K562 (cell line): ENCODE measurements at regions not wholly inside any gene's neighbourhood (a gene's known extent, or its start where the extent isn't known, plus 50 kb on each side); places are given as distances from the start of the nearest gene placed in this dataset.

Experiments
- ATAC-seq: fragments of 200-7000 bp; cut with Tn5 transposase; 3 replicates; pipeline ENCODE4 v1.9.1; 2020; ENCODE audit warnings: moderate library complexity
- BruUV-seq: library from RNA; stranded (reverse); fragments of 400-500 nt; replicated peaks from 2 replicates; lab custom pipeline; 2021; lab: Mats Ljungman, UMichigan
- CTCF ChIA-PET: fragments of 300-600 bp; formaldehyde crosslinking; extraction: SDS; loops from one replicate; lab custom pipeline; 2021; ENCODE audit warnings: low intra/inter-chr PET ratio; lab: Yijun Ruan, JAX
- POLR2A ChIA-PET: fragments of 300-600, 350-650 bp; sonication (Branson Sonifier 250); formaldehyde crosslinking; extraction: SDS; loops from one replicate; lab custom pipeline; 2021; ENCODE audit warnings: antibody characterized with exemption, inconsistent platforms; lab: Yijun Ruan, JAX
- DNase-seq, 4 experiments: peaks; one replicate each; pipeline versions ENCODE4 v3.0.0 to v3.0.0-alpha.2; 2011 to 2018; ENCODE audit warnings: low spot score in 3 of 4, mixed read lengths in 3 of 4; ENCODE audit errors: extremely low read depth in 1 of 4
- FAIRE-seq: peaks from 2 replicates; lab custom pipeline; 2011; peaks lifted over from hg19 to GRCh38; lab: Jason Lieb, UNC
- H2AFZ ChIP-seq: 2 replicates; pipeline ENCODE4 v1.6.0; 2011; ENCODE audit warnings: low read depth, low read length, control low read depth, inconsistent platforms
- H3K27ac ChIP-seq: fragments of 200-600 bp; 3 replicates; pipeline ENCODE4 v1.8.0; 2011; ENCODE audit warnings: low read depth, mild to moderate bottlenecking, control low read depth, inconsistent platforms, low read length, moderate library complexity, mixed read lengths; ENCODE audit errors: extremely low read depth
- H3K27me3 ChIP-seq, 2 experiments: fragments of 300-600 bp in 1 of 2; 2 replicates in 1 of 2; 3 replicates in 1 of 2; pipeline versions ENCODE4 v1.6.0 to v1.8.0; 2011; ENCODE audit warnings: inconsistent platforms in 2 of 2, low read length in 2 of 2, mild to moderate bottlenecking in 1 of 2, mixed read lengths in 1 of 2, moderate library complexity in 1 of 2; ENCODE audit not compliant: control insufficient read depth in 2 of 2, insufficient read depth in 2 of 2
- H3K36me3 ChIP-seq: fragments of 300-600 bp; 3 replicates; pipeline ENCODE4 v1.8.0; 2011; ENCODE audit warnings: mild to moderate bottlenecking, low read length, inconsistent platforms; ENCODE audit not compliant: control insufficient read depth, insufficient read depth
- H3K4me1 ChIP-seq, 2 experiments: fragments of 200-600 bp in 1 of 2; replicated peaks in 1 of 2; 2 replicates in 1 of 2; 3 replicates in 1 of 2; pipeline versions ENCODE4 v1.5.1 to v1.8.0; 2011; ENCODE audit warnings: inconsistent platforms in 2 of 2, low read length in 2 of 2, mild to moderate bottlenecking in 1 of 2, mixed read lengths in 1 of 2, moderate library complexity in 1 of 2; ENCODE audit not compliant: control insufficient read depth in 2 of 2, insufficient read depth in 2 of 2
- H3K4me2 ChIP-seq: 2 replicates; pipeline ENCODE4 v1.6.1; 2011; ENCODE audit warnings: low read length, control low read depth, inconsistent platforms, mixed read lengths; ENCODE audit not compliant: insufficient read depth
- H3K4me3 ChIP-seq: fragments of 200-600 bp; sonication (generic), shearing (Covaris generic); 2 replicates; pipeline ENCODE4 v1.5.1; 2016; ENCODE audit warnings: control low read depth, inconsistent platforms
- H3K79me2 ChIP-seq: fragments of 200-600 bp; 3 replicates; pipeline ENCODE4 v1.8.0; 2011; ENCODE audit warnings: low read length, inconsistent platforms; ENCODE audit not compliant: control insufficient read depth, insufficient read depth
- H3K9ac ChIP-seq, 2 experiments: 2 replicates each; pipeline versions ENCODE4 v1.6.0 to v1.6.1; 2011; ENCODE audit warnings: low read depth in 2 of 2, low read length in 2 of 2, control low read depth in 1 of 2, inconsistent platforms in 1 of 2, mild to moderate bottlenecking in 1 of 2, mixed read lengths in 1 of 2; ENCODE audit not compliant: insufficient read depth in 1 of 2
- H3K9me1 ChIP-seq: one replicate; pipeline ENCODE4 v1.6.0; 2011; ENCODE audit warnings: inconsistent platforms, mild to moderate bottlenecking, low read length, moderate library complexity; ENCODE audit not compliant: control insufficient read depth, insufficient read depth
- H3K9me3 ChIP-seq: replicated peaks from 2 replicates; pipeline ENCODE4 v1.5.1; 2011; ENCODE audit warnings: low read depth, low read length, inconsistent platforms; ENCODE audit not compliant: control insufficient read depth, insufficient read depth
- H4K20me1 ChIP-seq: replicated peaks from 2 replicates; pipeline ENCODE4 v1.6.1; 2011; ENCODE audit warnings: low read length, inconsistent platforms, mixed read lengths; ENCODE audit not compliant: control insufficient read depth, insufficient read depth
- BRF1 ChIP-seq: IDR thresholded peaks from 3 replicates; pipeline ENCODE4 v1.6.1; 2011; ENCODE audit warnings: borderline replicate concordance, mild to moderate bottlenecking; ENCODE audit not compliant: insufficient read length; ENCODE audit errors: extremely low read depth
- ETS1 ChIP-seq: conservative IDR thresholded peaks from 2 replicates; pipeline ENCODE4 v1.6.1; 2011; ENCODE audit warnings: low read depth, mild to moderate bottlenecking, low read length; ENCODE audit not compliant: control insufficient read depth
- ILK ChIP-seq: fragments of 450-650 bp; IDR thresholded peaks from 2 replicates; pipeline ENCODE4 v1.6.1; 2016; ENCODE audit warnings: missing genetic modification characterization, low read depth, mild to moderate bottlenecking, missing compliant biosample characterization, moderate library complexity, borderline replicate concordance
- NR2C1 ChIP-seq, 2 experiments: fragments of 450-650 bp; IDR thresholded peaks; 2 replicates each; pipeline ENCODE4 v1.6.1; 2017; ENCODE audit warnings: mild to moderate bottlenecking in 2 of 2, antibody characterized with exemption in 1 of 2, inconsistent platforms in 1 of 2, missing compliant biosample characterization in 1 of 2, missing genetic modification characterization in 1 of 2
- PBX2 ChIP-seq, 2 experiments: IDR thresholded peaks in 1 of 2; conservative IDR thresholded peaks in 1 of 2; 2 replicates each; pipeline ENCODE4 v1.6.1; 2016; ENCODE audit warnings: low read depth in 2 of 2, mild to moderate bottlenecking in 1 of 2, missing compliant biosample characterization in 1 of 2, missing genetic modification characterization in 1 of 2, moderate library complexity in 1 of 2
- TAF7 ChIP-seq: fragments of 450-650 bp; IDR thresholded peaks from 2 replicates; pipeline ENCODE4 v1.6.1; 2016; ENCODE audit warnings: missing genetic modification characterization, missing compliant biosample characterization
- THRB ChIP-seq: fragments of 450-650 bp; formaldehyde crosslinking; conservative IDR thresholded peaks from 2 replicates; pipeline ENCODE4 v1.4.0; 2022; ENCODE audit warnings: mild to moderate bottlenecking, missing genetic modification characterization
- WGBS: fragments of 100-300 bp; shearing (Covaris generic); methylation state at CpG from one replicate; pipeline ENCODE4 v1.1.6; 2016; ENCODE audit warnings: low coverage, mixed read lengths; ENCODE audit not compliant: insufficient coverage; ENCODE audit errors: missing lambda C conversion rate; 5-methylcytosine and 5-hydroxymethylcytosine counted together
- in situ Hi-C: fragments of 300-500 bp; cut with MboI; formaldehyde crosslinking; loops from 4 replicates; pipeline ENCODE4 v1.15.0; 2018; ENCODE audit warnings: inconsistent platforms, mixed read lengths
- intact Hi-C: fragments of 100-400 bp; cut with micrococcal nuclease; formaldehyde crosslinking; loops from 2 replicates; pipeline ENCODE4 v1.14.2; 2022

- TF ChIP-seq ETS1, result no peak
Observed at GRCh38 chr3:104715972-104716371, 650.7 kb upstream of the ALCAM start (continued).

GRCh38 chr3:104717828-104718196 lies 648.9 kb upstream of the ALCAM start:
- Histone ChIP-seq H3K27ac (no peak overlapping the region), H3K79me2 (no peaks in the 10 kb centered on the region), H2AFZ (no peak overlapping the region), H3K4me3 (no peak overlapping the region), H3K9me3 (no peaks in the 10 kb centered on the region), H3K9me1 (no peaks in the 10 kb centered on the region), H3K36me3 (no peaks in the 10 kb centered on the region), H4K20me1 (no peaks in the 10 kb centered on the region), H3K9ac (no peak overlapping the region), H3K27me3 (no peaks in the 10 kb centered on the region), H3K4me2 (no peak overlapping the region), H3K4me1 (no peaks in the 10 kb centered on the region)
- DNase-seq, result no peak
- intact Hi-C loops (no loop called here), in situ Hi-C loops (no loop called here)
- no peak for ATAC-seq
- no peak for TF ChIP-seq NR2C1 (IDR thresholded peaks at IDR 0.05)
- no peak for TF ChIP-seq NR2C1 (tag; IDR thresholded peaks at IDR 0.05)
- TF ChIP-seq ILK, result no peak
- TF ChIP-seq TAF7 (tag), result no peak
- no peak for TF ChIP-seq THRB (CRISPR knock-in tag)
- TF ChIP-seq BRF1, result no peak
- TF ChIP-seq PBX2 (CRISPR knock-in tag; IDR thresholded peaks at IDR 0.05; ENCODE audit: low read depth), result no peak
- TF ChIP-seq PBX2 (tag; conservative IDR thresholded peaks at IDR 0.05; ENCODE audit: low read depth), result no peak
- FAIRE-seq, result no peak
- WGBS, result 2% methylated on average over 3 of the region's 3 CpGs
- POLR2A ChIA-PET, result no interaction called here
- BruUV-seq, result no TSS peak
- CTCF ChIA-PET, result no interaction called here
